Aorta (tissue), 5 donors: ENCODE measurements at regions not wholly inside any gene's neighbourhood (a gene's known extent, or its start where the extent isn't known, plus 50 kb on each side); places are given as distances from the start of the nearest gene placed in this dataset.

Experiments used
- ATAC-seq: fragments of 200-7000 bp; cut with Tn5 transposase; one replicate; pipeline ENCODE4 v1.9.1; 2022; ENCODE audit warnings: moderate library complexity; ENCODE audit not compliant: low FRiP score
- DNase-seq, 2 donors: peaks; one replicate each; pipeline ENCODE4 v3.0.0-alpha.2; 2020
- H3K27ac ChIP-seq, 2 donors: one replicate each; pipeline ENCODE4 v1.5.1; 2013; ENCODE audit warnings: low read length in 2 of 2, mild to moderate bottlenecking in 2 of 2, moderate library complexity in 2 of 2, control low read depth in 1 of 2, inconsistent platforms in 1 of 2, low read depth in 1 of 2
- H3K27me3 ChIP-seq, 2 donors: one replicate each; pipeline ENCODE4 v1.6.1; 2013; ENCODE audit warnings: control low read depth in 1 of 2, low read length in 1 of 2, mild to moderate bottlenecking in 1 of 2, moderate library complexity in 1 of 2; ENCODE audit not compliant: insufficient read depth in 2 of 2, control insufficient read depth in 1 of 2
- H3K36me3 ChIP-seq, 2 donors: one replicate each; pipeline ENCODE4 v1.6.1; 2013; ENCODE audit warnings: control low read depth in 1 of 2, low read length in 1 of 2, mild to moderate bottlenecking in 1 of 2; ENCODE audit not compliant: insufficient read depth in 2 of 2, control insufficient read depth in 1 of 2
- H3K4me1 ChIP-seq, 2 donors: one replicate each; pipeline ENCODE4 v1.6.1; 2013; ENCODE audit warnings: low read length in 2 of 2, control low read depth in 1 of 2, mild to moderate bottlenecking in 1 of 2, moderate library complexity in 1 of 2; ENCODE audit not compliant: insufficient read depth in 2 of 2, control insufficient read depth in 1 of 2
- H3K4me3 ChIP-seq, 2 donors: one replicate each; pipeline ENCODE4 v1.5.1; 2013; ENCODE audit warnings: low read length in 2 of 2, control low read depth in 1 of 2, mild to moderate bottlenecking in 1 of 2
- H3K9me3 ChIP-seq: one replicate; pipeline ENCODE4 v1.6.1; 2013; ENCODE audit warnings: mild to moderate bottlenecking, low read length; ENCODE audit not compliant: control insufficient read depth
- WGBS, 2 donors: extraction: QIAGEN DNeasy Blood & Tissue Kit; methylation state at CpG; one replicate each; pipeline ENCODE4 v1.1.7; 2013; 5-methylcytosine and 5-hydroxymethylcytosine counted together
- intact Hi-C, 2 donors: fragments of 100-400 bp; cut with DNase I; formaldehyde crosslinking; loops; one replicate each; pipeline versions ENCODE4 v1.14.2 to v1.15.0; 2022
- donor health status: healthy with polysubstance abuse.
- donor health status: Bipolar disorder and iron deficiency.
- donor health status: DM: no; HTN: no; CAD: no.
- donor health status: DM: no; HTN: no; CAD: no.
- donor health status: DM: yes; HTN: yes; CAD: no.

DNA sequence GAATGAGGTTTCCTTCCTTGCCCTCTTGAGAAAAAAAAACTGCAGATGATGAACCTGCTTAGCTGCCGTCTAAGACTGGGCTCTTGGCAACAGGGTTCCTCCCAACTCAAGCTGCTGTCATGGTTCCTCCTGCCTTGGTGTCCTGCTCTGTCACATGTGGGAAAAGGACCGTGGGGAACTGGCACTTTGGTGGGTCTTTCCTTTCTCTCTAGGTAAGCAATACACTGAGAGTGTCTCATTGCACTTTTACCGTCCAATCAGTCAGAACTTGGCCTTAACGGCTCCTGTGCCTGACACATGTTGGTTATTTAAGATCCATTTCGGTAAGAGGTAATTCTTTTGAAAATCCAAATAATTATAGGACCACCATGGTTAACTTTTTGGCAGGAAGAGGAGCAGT is 60.8 kb upstream of the RNF152 start:
- Histone ChIP-seq H3K9me3 (no peaks in the 10 kb centered on the region), H3K4me1 (peaks cover 0 to 7% of the 10 kb centered on the region in 2 donors), H3K4me3 (no peak overlapping the region), H3K27me3 (no peaks in the 10 kb centered on the region), H3K27ac (no peak overlapping the region), H3K36me3 (no peaks in the 10 kb centered on the region)
- ATAC-seq: no peak
- intact Hi-C loops: loop anchor here in 1 of 2 donors (5.0 kb wide), 1 partner anchor 39 kb away; no protein-coding TSS in a partner anchor
- WGBS, 2 donors: 93% methylated on average over 5 of the region's 5 CpGs
- DNase-seq: no peak

DNA sequence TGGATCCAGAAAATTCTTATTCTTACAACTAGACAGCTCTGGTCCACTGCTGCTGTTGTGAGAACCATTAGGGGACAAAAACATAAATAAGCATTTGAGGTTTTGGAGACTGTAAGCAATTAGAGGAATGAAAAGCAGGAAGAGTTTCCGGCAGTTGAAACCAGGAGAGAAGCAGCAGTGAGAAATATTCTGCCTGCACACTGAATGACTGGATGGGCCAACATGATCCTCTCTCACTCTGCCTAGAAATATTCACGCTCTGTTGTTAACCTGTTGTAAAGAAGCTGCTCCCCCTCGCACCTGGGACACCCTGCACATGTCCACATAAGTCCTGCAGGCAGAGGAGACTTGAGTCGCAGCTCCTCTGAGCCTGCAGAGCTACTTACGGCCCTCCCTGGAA is 60.4 kb upstream of the RNF152 start:
- Histone ChIP-seq H3K27me3 (no peaks in the 10 kb centered on the region), H3K4me3 (no peak overlapping the region), H3K27ac (no peak overlapping the region), H3K36me3 (no peaks in the 10 kb centered on the region), H3K9me3 (no peaks in the 10 kb centered on the region), H3K4me1 (peaks cover 0 to 7% of the 10 kb centered on the region in 2 donors)
- WGBS, 2 donors: 88 to 89% methylated on average over 5 of the region's 5 CpGs
- ATAC-seq (no peak), DNase-seq (no peak)
- intact Hi-C loops: loop anchor here in 1 of 2 donors (5.0 kb wide), 1 partner anchor 39 kb away; no protein-coding TSS in a partner anchor

DNA sequence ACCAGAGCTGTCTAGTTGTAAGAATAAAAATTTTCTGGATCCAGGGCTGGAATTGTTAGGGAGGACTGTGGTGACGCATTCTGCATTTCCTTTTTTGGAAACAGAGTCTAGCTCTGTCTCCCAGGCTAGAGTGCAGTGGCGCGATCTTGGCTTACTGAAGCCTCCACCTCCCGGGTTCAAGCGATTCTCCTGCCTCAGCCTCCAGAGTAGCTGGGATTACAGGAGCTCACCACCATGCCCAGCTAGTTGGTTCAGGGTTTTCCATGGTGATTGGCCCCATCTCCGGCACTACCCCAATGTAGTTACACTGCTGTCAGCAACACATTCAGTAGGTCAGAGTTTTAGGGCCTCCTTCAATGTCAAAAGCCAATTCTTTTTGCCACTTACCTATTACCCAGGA is 58.6 kb upstream of the RNF152 start:
- no peak overlapping the region for H3K27ac ChIP-seq
- no peaks in the 10 kb centered on the region for H3K36me3 ChIP-seq
- ATAC-seq: no peak
- WGBS, 2 donors: 58 to 62% methylated on average over 6 of the region's 6 CpGs
- H3K9me3 ChIP-seq: no peaks in the 10 kb centered on the region
- H3K4me1 ChIP-seq: peaks cover 2 to 9% of the 10 kb centered on the region in 2 donors
- intact Hi-C loops: loop anchor here in 1 of 2 donors (5.0 kb wide), 1 partner anchor 41 kb away; no protein-coding TSS in a partner anchor
- H3K27me3 ChIP-seq: no peaks in the 10 kb centered on the region
- no peak overlapping the region for H3K4me3 ChIP-seq
- no peak for DNase-seq

DNA sequence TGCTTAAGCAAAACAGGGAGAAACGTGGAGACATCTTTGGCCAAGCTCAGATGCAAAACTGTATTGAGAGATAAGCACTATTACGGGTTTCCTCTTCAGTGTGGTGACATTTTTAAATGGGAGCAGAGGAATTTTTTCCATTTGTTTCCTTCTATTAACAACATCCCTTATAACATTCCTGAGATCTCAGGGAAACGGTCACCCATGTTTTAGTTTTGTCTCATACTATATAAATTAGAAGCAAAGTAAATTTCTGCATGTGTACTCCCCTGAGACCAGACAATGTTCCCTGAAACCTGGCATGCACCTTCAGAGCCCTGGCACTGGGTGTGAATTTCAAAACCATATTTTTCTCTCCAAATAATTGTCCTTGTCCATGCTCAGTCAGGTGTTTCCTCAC is 57.6 kb upstream of the RNF152 start:
- Histone ChIP-seq H3K27ac (peak overlapping the region in 1 of 2 donors; percentile 43), H3K27me3 (no peaks in the 10 kb centered on the region), H3K9me3 (no peaks in the 10 kb centered on the region), H3K4me1 (peaks cover 2 to 9% of the 10 kb centered on the region in 2 donors), H3K4me3 (no peak overlapping the region), H3K36me3 (no peaks in the 10 kb centered on the region)
- DNase-seq (no peak), ATAC-seq (no peak)
- intact Hi-C loops: loop anchor here in 1 of 2 donors (5.0 kb wide), 1 partner anchor 42 kb away; no protein-coding TSS in a partner anchor
- WGBS, 2 donors: 6 to 9% methylated on average over 3 of the region's 3 CpGs

DNA sequence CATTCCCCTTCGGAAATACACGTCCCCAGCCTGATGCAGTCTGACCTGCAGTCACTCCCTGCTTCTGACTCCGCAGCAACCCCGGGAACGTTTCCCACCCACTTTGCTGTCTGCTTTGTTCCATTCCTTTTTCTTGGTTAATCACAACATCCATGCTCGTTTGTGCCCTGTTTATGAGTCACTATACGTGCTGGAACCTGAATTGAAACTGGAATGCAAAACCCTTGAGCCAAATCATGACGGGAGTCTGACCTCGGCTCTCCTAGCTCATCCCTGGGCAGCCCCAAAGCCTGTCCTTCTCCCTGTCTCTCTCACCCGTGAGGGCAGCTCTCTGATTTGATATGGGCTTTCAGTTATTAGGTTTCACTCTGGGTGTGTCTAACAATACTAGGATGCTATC is 57.1 kb upstream of the RNF152 start:
- Histone ChIP-seq H3K4me3 (no peak overlapping the region), H3K4me1 (peaks cover 2 to 9% of the 10 kb centered on the region in 2 donors), H3K27me3 (no peaks in the 10 kb centered on the region), H3K27ac (peak overlapping the region in 1 of 2 donors; percentile 43), H3K36me3 (no peaks in the 10 kb centered on the region), H3K9me3 (no peaks in the 10 kb centered on the region)
- intact Hi-C loops: loop anchor here in 1 of 2 donors (5.0 kb wide), 1 partner anchor 42 kb away; no protein-coding TSS in a partner anchor
- WGBS, 2 donors: 8 to 9% methylated on average over 10 of the region's 10 CpGs
- ATAC-seq (peak; percentile 64), DNase-seq (peak in 1 of 2 donors; percentile 63)

DNA sequence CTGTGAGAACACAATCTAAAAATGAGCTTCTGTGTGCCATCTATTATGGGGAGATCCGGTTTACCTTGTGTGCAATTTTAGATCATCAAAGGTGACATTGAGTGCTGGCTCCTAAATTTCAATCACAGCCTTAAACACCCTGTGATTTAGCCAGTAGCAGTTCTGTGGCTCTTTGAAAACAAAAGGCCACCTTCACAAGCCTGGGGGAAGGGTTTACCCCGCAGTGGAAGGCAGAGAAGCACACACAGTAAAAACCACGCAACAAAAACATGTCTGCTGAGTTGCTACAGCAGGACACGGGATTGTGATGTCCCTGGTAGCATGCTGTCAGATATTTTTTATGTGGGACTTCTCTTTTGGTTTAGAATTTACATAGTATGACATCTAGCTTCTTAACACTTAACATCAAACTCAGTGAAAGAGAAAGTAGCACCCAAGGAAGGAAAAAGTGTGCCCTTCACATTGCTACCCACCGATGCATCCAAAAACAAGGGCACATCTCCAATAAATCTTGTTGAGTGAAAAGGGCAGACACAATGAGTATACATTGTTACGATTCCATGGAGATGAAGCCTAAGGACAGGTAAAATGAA is 56.1 kb upstream of the RNF152 start:
- no peak overlapping the region for H3K4me3 ChIP-seq
- H3K27me3 ChIP-seq: no peaks in the 10 kb centered on the region
- DNase-seq: no peak
- no peaks in the 10 kb centered on the region for H3K9me3 ChIP-seq
- 74 to 78% methylated on average over 6 of the region's 6 CpGs for WGBS, 2 donors
- no peak for ATAC-seq
- intact Hi-C loops: no loop called here
- peak overlapping the region in 1 of 2 donors; percentile 76 for H3K27ac ChIP-seq
- peaks cover 2 to 9% of the 10 kb centered on the region in 2 donors for H3K4me1 ChIP-seq
- no peaks in the 10 kb centered on the region for H3K36me3 ChIP-seq

DNA sequence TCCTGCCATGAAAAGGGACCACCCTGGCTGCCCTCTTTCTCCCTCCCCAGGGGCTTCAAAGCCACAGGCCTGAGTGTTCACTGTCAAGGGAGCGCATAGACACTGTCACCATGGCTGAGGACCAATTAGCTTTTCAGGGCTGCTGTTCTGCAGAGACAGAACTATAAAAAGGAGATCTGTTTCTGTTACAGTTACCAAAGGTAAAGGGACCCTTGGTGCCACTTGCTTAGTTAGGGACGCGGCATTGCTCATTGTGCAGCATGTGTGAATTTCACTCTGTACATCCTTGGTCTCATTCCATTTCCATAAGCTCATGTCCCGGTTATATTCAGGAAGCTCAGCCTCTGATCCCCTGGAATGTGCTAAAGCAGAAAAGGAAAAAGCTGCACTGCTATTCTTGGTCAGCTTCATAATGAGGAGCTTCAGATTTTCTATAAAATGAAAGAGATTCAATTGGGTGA is 55.5 kb upstream of the RNF152 start:
- Histone ChIP-seq H3K36me3 (no peaks in the 10 kb centered on the region), H3K27me3 (no peaks in the 10 kb centered on the region), H3K9me3 (no peaks in the 10 kb centered on the region), H3K27ac (peak overlapping the region in 1 of 2 donors; percentile 8), H3K4me1 (peaks cover 2 to 9% of the 10 kb centered on the region in 2 donors), H3K4me3 (no peak overlapping the region)
- WGBS, 2 donors: 26 to 38% methylated on average over 4 of the region's 4 CpGs
- DNase-seq: no peak
- intact Hi-C loops: no loop called here
- no peak for ATAC-seq

DNA sequence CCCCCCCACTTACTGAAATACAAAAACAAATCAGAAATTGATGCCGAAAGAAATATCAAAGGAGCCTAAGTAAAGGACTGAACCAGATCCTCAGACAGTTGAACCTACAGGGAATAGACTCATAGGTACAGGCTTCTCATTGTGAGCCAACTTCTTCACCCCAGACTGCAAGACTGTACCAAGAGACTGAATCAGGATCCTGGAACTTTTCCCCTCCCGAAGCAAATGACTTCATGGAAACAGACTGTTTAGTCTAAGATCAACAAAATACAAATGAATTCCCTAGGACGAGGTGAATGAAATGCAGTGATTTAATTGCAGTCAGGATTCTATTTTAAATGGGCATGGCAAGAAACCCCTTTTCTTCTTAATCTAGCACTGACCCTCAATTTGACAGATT is 53.6 kb upstream of the RNF152 start:
- intact Hi-C loops: no loop called here
- no peak for ATAC-seq
- no peaks in the 10 kb centered on the region for H3K36me3 ChIP-seq
- no peak overlapping the region for H3K4me3 ChIP-seq
- no peaks in the 10 kb centered on the region for H3K9me3 ChIP-seq
- no peak overlapping the region for H3K27ac ChIP-seq
- WGBS, 2 donors: 7 to 8% methylated on average over 3 of the region's 3 CpGs
- H3K4me1 ChIP-seq: peaks cover 2 to 9% of the 10 kb centered on the region in 2 donors
- no peaks in the 10 kb centered on the region for H3K27me3 ChIP-seq
- no peak for DNase-seq
